Activated CD8-positive, alpha-beta memory T cell treated with anti-CD3 and anti-CD28 coated beads for 24 hours (primary cell): ENCODE measurements at regions not wholly inside any gene's neighbourhood (a gene's known extent, or its start where the extent isn't known, plus 50 kb on each side); places are given as distances from the start of the nearest gene placed in this dataset.
A peak's percentile ranks its signal among the peaks of the same experiment; 100 is the strongest.

ENCODE experiments used
- DNase-seq: peaks from one replicate; pipeline ENCODE4 v3.0.0-alpha.2; 2020

DNA sequence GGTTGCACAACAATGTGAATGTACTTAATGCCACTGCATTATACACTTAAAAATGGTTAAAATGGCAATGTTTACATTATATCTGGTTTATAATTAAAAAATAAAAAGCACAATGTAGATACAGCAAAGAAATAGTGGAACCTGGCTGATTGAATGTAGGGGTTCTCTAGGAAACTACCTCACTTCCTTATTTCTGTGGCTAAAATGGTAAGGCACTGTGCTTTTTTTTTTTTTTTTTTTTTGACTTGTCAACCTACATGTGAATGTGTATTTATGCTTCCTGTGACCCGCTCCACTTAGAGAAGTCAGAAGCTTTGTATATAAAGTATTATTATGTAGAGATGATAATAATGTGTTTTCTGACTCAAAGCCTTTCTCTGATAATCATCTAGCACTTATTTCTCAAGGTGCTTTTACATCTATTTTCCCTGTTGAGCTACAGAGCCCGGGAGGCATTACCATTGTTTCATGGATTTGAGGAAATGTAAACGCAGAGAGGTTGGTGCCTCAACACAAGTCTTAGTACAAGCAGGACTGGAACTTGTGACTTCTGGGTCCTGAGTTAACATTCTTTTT, 55.0 kb downstream of the SOX4 start:
- DNase-seq: no peak

DNA sequence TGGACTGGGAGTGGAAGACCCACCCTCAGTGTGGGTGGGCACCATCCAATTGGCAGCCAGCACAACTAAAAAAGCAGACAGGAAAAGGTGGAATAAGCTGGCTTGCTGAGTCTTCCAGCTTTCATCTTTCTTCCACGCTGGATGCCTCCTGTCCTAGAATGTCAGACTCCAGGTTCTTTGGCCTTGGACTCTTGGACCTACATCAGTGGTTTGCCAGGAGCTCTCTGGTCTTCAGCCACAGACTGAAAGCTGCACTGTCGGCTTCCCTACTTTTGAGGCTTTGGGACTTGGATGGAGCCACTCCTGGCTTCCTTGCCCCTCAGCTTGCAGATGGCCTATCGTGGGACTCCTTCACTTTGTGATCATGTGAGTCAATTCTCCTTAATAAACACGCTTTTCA, 59.8 kb downstream of the SOX4 start:
- no peak for DNase-seq

DNA sequence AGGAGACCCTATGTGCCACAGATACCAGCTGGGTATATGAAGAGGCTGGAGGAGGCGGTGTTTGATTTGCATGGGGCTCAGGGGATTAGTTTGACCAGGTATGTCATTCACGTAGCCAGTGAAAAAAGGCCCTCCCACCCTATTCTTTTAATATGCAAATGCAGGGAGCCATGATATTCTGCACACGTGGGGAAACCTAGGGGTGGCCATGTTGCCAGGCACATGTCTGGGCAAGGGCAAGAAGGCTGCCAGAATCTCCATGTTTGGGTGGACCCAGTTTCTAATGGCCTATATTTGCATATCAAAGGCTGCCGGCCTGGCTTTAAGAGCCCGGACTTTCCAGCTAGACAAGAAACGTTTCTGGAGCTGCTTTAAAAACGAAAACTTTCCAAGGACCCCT, 60.4 kb downstream of the SOX4 start:
- no peak for DNase-seq

DNA sequence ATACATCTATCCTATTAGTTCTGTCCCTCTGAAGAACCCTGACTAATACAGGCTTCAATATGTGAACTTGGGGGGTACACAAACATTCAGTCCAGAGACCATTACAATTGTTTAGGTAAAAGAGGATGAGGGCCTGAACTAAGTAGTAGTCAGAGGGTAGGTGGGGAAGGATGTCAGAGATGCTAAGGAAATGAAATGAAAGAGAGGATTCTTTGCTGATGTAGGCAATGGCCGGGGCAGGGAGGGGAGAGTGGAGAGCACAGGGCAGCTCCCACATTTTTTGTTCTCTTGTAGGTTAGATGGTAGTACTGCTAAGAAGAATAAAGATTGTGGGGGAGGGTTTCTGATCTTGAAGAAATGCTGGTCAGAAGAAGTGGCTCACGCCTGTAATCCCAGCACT, 60.8 kb downstream of the SOX4 start:
- DNase-seq: no peak

DNA sequence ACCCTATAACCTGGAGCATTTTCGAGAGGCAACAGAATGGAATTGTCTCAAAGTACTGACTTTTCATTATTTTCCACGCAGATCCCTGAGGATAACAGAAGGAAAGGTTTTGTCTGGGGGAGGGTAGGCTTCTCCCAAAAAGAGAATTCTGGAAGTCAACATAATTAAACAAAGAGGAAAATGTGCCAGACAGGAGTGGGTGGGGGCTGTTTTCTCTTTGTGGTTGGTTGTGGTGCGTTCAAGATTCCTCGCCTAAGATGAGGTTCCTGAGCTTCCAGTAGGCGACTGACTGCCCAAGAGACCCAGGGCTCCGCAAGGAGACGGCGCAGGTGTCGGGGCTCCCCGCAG, 70.4 kb downstream of the SOX4 start:
- DNase-seq: no peak

DNA sequence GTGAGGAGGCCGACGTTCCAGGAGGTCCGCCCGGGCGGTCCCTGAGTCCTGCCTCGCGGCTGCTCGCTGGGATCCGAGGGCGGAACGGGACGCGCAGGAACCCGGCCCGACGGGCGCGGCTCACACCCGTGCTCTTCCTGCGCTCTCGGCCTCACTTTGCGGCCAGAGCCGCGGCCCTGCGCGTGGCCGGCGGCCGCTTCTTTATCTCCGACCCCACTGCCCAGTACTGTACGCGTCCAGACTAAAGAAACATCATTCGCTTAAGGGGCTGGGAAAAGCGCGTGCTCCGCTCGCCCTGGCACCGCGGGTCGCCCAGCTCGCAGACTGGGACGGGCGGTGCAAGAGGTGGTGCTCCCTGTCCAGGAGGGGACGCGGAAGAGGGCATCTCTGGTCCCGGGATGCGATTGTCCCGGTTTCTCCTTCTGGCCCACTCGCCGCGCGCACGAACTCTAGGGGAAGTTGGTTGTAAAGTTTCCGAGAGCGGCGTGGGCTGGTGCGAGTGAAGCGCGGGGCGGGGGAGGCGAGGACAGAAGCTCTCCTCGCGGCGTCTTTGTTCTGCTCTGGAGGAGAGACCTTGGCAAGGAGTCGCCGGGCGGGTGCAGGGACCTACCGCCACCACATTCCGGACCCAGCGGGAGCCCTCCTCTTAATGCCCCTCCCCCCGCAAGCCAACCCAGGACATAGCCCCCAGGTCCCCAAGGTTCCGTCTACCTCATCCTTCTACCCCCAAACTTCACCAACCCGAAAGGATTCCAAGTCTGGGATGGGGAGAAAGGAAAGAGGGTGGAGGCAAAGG, 71.0 kb downstream of the SOX4 start:
- DNase-seq: peak; percentile 59

DNA sequence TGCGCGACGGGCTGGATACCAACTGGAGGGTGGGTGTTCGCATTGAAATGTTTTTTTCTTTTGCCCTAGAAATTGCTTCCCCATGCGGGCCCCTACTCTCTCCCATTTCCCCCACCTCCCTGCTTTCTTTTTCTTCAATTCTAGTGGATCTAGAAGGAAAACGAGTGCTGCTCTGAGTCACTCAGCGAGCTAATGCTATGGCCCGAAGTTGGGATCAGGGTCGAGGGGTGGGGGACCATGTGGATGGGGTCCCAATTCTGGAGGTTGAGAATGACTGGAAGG, 71.5 kb downstream of the SOX4 start:
- no peak for DNase-seq

DNA sequence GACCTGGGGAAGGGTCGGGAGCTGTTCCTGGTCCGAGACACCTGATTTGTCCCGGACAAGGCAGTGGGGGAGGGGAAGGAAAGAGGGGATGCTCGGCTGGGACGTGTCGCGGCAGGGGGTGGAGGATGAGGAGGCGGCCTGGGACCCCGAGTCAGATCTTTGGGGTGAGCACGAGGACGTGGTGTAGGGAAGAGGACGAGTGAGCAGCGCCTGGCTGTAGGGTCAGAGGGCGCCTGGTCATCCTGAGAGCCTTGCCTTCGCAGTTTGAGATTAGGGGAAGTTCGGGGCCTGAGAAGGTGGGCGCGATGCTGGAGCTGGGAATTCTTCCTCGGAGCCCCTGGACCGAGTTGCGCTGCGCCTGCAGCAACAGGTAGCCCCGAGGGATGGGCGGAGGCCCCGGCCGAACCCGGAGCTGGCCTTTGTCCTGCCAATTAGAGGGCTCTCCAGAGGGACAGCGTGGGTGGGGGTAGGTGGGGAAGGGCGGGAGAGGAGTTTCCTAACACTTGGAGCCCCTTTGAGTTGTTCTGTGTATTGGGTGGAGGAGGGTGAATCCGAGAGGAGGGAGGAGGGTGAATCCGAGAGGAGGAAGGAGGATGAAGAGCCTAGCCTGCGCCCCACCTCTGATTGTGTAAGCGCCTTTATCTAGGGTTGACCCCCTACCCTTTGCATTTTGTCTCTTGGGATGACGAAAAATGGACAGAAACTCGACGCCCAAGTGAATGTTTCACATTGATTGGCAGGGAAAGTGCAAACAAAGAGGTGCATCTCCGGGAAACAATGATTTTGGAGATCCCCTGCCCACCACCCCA, 72.0 kb downstream of the SOX4 start:
- no peak for DNase-seq

DNA sequence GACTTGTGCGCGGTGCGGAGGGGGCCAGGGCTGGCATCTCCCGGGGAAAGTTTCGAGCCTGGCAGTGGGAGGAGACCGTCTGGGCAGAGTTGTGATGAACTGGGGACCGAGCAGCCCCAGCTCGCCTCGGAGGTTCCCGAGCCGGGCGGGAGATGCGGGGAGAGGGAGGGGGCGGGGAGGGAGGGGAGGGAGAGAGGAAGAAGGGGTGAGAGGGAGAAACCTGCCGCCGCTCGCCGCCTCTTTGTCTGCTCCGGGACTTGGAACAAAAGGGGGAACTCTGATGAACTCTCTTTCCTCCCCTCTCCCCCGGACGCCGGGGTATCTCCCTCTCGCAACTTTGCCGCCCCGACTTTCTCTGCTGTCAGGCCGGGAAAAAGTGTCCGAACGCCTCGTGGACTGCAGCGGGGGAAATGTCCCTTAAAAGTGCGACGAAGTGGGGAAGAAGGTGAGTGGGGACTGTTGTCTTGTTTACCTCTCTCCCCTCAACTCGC, 72.7 kb downstream of the SOX4 start:
- no peak for DNase-seq

DNA sequence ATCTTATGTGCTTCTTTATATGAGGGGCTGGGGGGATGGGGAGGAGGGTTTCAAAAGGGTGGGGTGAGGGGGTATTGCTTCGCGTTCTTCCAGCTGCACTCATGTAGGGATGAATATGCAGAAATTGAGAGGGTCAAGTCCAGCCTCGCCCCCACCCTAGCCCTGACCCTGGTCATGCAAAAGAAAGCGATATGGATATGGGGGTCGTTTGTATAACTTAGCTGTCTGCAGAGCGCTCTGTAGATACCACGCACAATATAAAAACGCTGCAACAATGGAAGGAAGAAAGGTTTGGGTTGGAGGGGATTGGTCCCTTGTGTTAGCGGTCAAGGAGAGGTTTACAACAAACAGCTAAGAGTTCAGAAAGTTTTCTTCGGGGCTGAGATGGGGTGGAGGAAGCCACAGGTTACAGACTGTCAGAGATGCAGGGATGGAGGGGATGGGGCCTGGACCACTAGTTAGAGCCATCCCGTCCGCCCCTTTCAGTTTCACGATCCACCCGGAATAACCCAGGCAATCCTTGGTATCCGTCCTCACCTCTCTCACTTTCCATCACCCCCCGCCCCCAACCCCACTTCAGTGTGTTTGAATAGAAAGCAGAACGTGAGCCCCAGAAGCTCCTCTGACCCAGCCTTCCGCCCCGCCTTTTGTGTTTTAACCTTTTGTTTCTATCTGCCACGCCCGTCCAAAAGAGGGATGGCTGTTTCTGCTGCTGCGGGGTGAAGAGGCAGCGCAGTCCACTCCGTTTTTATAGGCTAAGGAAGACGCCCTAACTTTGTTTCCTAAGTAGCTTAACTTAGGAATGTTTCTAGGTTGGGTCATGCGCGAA, 73.5 kb downstream of the SOX4 start:
- no peak for DNase-seq

DNA sequence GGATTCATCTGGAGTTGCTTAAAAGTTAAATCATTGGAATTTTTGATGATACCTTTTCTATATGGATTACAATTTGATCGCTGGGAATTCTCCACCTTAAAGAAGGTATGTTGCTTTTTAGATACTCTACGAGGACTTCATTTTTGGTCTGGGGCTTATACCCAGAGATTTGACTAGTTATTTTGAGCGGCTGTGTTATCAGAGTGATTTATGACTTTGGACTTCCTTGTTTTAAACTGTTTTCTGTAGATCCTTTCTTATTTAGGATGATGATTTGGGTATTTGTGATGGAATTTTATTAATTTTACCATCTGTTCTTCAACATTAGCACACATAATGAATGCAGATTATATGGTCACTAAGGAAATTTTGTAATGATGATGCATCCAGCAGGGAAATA, 75.2 kb downstream of the SOX4 start:
- DNase-seq: no peak

DNA sequence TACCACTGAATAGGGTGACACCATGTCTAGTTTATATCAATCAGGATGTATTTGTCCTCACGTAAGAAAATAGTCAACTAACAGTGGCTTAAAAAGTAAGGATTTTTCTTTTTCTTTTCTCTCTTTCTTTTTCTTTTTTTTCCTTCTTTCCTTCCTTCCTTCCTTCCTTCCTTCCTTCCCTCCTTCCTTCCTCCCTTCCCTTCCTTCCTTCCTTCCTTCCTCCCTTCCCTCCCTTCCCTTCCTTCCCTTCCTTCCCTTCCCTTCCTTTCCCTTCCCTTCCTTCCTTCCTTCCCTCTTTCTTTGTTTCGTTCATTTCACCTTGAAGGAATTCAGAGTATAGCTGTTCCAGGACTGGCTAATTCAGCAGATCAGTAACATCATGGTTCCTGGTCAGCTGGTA, 83.2 kb downstream of the SOX4 start:
- no peak for DNase-seq

DNA sequence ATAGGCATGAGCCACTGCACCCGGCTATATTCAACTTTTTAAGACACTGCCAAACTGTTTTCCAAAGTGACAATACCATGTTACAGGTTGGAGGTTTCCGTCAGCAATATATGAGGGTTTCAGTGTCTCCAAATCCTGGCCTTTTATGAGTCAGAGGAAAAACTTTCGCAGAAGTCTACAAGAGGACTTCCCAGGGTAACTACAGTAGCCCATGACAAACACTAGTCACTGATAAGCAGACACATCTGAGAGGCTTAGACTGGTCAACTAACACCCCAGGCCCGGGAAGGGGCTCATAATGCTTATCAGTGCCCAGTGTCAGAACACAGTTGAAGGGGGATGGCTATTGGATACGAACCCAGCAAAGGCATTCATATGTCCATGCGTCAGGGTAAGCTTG, 85.4 kb downstream of the SOX4 start:
- no peak for DNase-seq

DNA sequence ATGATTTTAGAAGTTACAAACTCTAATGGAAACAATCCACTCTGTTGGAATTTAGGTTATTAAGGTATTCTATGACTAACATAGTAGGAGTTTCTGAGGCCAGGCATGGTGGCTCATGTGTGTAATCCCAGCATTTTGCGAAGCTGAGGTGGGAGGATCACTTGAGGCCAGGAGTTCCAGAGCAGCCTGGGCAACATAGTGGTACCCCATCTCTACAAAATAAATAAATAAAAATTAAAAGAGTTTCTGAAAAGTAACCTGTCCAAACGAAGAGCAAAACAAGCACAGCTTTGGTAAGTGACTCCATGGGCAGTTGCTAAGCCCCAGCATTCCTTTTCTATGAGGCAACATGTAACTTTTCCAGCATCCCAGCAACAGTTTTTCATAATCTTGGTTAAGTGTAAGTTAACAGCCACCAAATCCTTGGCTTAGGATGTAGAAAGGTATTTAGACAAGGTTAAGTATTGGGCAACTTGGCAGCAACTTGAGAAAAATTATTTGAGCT, 86.3 kb downstream of the SOX4 start:
- no peak for DNase-seq

DNA sequence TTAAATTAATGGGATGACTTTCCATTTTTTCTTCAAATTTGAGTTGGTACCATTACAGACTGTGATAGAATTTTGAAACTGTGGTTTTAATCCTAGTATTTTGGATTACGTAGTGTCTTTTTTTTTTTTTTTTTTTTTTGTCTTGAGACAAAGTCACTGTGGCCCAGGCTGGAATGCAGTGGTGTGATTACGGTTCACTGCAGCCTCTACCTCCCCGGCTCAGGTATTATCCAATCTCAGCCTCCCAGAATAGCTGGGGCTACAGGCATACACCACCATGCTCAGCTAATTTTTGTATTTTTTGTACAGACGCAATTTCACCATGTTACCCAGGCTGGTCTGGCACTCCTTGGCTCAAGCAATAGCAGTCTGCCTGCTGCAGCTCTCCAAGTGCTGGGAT, 87.1 kb downstream of the SOX4 start:
- no peak for DNase-seq

DNA sequence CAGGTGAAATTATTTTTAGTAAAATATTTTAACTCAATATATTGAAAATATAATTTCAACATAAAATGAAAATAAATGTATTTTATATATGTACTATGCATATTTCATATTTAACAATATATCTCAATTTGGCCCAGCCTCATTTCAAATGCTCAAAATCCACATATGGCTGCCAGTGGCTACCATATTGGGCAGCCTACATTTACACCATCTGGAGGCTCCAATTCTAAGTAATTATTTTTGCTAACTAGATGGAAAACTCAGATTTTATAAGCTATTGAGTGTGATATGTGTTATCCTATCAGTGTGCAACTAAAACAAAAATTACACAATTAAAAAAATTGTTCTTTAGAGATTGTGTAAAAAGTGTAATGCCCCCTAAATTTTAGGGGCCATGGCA, 96.9 kb downstream of the SOX4 start:
- DNase-seq: no peak

DNA sequence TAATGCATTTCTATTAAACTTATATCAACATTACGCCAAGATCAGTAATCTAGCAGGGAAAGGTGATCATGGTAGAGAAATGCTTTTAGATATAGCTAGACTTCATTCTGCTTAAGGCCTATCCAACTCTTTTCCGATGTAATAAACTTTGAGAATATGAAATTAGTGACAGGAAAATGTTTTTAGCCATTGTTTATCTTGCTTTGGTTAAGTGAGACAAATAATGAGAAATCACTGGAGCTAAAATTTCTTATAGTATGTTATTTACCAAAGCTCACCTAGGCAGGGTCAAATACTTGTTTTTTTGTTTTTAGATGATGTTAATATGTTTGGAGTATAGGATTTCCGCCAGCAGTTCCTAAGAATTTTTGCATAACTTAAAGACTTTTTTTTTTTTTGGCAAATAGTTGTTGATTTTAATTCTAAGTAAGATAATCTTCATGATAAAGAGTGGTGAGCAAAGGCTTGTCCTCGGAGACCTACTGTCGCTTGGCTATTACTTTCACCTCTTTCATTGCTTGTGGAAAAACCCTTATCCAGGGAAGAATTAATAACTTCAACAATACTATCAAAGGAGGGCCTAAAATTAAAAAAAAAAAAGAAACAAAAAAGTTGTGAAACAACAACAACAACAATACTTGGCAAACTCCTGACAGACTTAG, 98.3 kb downstream of the SOX4 start:
- DNase-seq: no peak

DNA sequence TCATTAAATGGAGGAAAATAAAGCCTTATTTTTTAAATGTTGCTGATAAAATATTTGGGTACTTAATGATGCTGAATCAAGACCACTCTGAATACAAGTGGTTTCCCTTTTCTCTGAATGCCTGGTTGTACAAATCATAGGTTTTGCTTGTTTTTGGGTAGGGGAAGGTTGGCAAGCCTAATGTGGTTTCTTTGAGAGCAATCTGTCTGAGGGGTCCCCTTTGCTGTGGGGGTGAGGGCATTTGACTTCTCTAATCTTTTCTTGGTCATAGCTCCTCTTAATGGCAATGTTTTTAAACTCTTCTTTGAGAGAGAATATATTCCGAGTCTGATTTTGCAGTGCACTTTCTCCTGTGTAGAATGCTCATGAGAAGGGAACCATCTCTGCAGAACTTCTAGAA, 99.2 kb downstream of the SOX4 start:
- DNase-seq: no peak

DNA sequence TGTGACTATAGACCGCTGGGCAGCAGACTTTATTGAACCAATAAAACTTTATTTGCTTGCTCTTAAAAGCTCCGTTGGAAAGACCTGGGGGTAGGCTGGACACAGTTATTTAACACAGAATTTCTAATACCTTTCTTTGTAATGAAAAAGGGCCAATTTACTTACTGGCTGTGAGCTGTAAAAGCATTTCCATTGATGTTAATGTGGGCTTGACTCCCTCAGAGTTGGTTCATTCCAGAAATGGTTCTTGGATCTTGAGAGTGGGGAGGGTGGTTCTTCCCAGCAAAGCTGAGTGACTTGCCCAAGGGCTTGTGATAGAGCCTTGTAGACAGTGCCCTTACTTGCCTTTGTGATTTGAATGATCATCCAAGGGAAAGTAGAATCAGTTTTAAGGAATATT, 100.6 kb downstream of the SOX4 start:
- no peak for DNase-seq

DNA sequence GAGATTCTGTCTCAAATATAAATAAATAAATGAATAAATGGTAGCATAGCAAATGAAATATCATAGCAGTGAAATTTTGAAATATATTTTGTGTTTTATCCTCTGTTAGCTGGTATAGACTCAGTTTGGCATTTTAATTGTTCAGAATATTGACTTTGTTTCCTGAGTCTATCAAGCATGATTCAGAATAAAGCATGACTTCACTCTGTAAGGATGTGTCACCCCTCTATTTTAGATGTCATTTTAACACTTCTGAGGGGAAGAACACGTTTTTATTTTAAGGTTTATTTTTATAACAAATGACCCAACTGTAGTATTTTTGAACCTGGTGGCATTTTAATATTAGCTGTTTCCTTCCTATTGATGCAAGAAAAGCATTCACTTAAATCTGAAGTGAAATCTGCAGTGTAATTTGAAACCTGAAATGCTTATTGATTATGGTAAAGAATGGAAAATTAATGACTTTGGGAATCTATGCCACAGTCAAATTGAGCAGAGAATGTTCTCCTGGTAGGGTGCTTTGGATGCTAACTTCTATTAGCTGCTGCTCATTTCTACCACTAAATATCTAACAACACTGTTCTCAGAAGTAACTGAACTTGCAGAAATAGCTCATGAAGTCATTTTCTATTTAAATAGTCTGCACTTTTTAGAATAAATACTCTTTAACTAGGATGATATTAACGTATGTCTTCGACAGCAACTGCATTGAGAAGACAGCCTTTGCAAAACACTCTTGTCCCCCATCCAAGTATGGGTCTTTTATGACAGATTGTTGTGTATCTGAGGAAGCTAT, 114.2 kb downstream of the SOX4 start:
- no peak for DNase-seq

DNA sequence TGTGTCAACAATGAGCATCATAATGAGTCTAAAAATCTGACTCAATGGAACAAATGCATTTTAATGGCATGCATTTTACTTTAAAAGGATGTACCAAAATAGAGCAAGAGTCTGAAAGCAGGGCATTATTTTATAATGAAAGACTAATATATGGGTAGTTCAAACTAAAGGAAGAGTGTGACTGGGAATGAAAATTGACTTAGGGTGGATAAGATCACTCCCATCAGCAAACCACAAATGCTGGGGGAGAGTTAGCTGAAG, 114.7 kb downstream of the SOX4 start:
- DNase-seq: no peak

DNA sequence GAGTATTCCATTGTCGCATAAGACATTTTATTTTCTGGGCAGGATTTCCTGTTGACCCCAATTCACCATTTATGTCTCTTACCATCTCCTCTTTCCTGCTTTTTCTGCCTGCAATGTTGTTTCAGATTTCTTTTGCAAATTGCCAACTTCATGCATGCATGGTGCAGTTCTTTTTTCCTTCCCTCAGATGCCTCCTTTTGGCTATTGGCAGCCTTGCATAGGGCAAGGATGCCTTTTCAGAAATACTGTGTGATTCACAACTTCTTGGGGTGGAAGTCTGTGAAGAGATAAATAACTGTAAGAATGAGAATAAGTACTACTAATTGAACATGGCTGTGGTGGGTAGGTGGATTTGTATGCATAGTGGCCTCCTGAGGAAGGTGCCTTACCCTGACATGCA, 116.7 kb downstream of the SOX4 start:
- DNase-seq: no peak
